HepG2 (cell line): ENCODE measurements at regions not wholly inside any gene's neighbourhood (a gene's known extent, or its start where the extent isn't known, plus 50 kb on each side); places are given as distances from the start of the nearest gene placed in this dataset.
A peak's percentile ranks its signal among the peaks of the same experiment; 100 is the strongest.

ENCODE experiments used
- ATAC-seq: fragments of 200-7000 bp; cut with Tn5 transposase; 3 replicates; pipeline ENCODE4 v1.9.1; 2020; ENCODE audit warnings: mild to moderate bottlenecking, moderate library complexity
- BruUV-seq: library from RNA; stranded (reverse); fragments of 400-500 nt; replicated peaks from 2 replicates; lab custom pipeline; 2021; lab: Mats Ljungman, UMichigan
- CTCF ChIA-PET: fragments of 300-600 bp; formaldehyde crosslinking; extraction: SDS; loops from one replicate; lab custom pipeline; 2021; ENCODE audit warnings: low total read pairs, inconsistent platforms, low intra/inter-chr PET ratio; lab: Yijun Ruan, JAX
- POLR2A ChIA-PET: fragments of 350-600 bp; sonication (Branson Sonifier 250); formaldehyde crosslinking; loops from one replicate; lab custom pipeline; 2020; ENCODE audit warnings: antibody characterized with exemption, inconsistent platforms; lab: Yijun Ruan, JAX
- DNase-seq: peaks from one replicate; pipeline ENCODE4 v3.0.0-alpha.2; 2015; ENCODE audit warnings: low spot score
- FAIRE-seq: peaks from 3 replicates; lab custom pipeline; 2011; peaks lifted over from hg19 to GRCh38; lab: Jason Lieb, UNC
- H2AFZ ChIP-seq: one replicate; pipeline ENCODE4 v1.6.1; 2011; ENCODE audit warnings: low read length, inconsistent platforms
- H3K27ac ChIP-seq: fragments of 300-600 bp; 3 replicates; pipeline ENCODE4 v1.8.0; 2011; ENCODE audit warnings: mixed run types, mild to moderate bottlenecking, mixed read lengths, low read length, inconsistent platforms; ENCODE audit not compliant: insufficient read depth; ENCODE audit errors: extremely low read length
- H3K27me3 ChIP-seq, 2 experiments: fragments of 200-600 bp in 1 of 2; 2 replicates in 1 of 2; 3 replicates in 1 of 2; pipeline versions ENCODE4 v1.6.0 to v1.8.0; 2011; ENCODE audit warnings: low read length in 2 of 2, mild to moderate bottlenecking in 2 of 2, moderate library complexity in 2 of 2, inconsistent platforms in 1 of 2; ENCODE audit not compliant: insufficient read depth in 2 of 2, control insufficient read depth in 1 of 2
- H3K36me3 ChIP-seq, 2 experiments: fragments of 200-600 bp in 1 of 2; replicated peaks in 1 of 2; 2 replicates in 1 of 2; 3 replicates in 1 of 2; pipeline versions ENCODE4 v1.5.1 to v1.8.0; 2011; ENCODE audit warnings: low read length in 2 of 2, inconsistent platforms in 1 of 2; ENCODE audit not compliant: insufficient read depth in 2 of 2, control insufficient read depth in 1 of 2
- H3K4me1 ChIP-seq: 2 replicates; pipeline ENCODE4 v1.5.1; 2012; ENCODE audit warnings: low read length, inconsistent platforms; ENCODE audit not compliant: insufficient read depth
- H3K4me2 ChIP-seq: 2 replicates; pipeline ENCODE4 v1.6.0; 2011; ENCODE audit warnings: low read depth, low read length, inconsistent platforms
- H3K4me3 ChIP-seq, 3 experiments: fragments of 200-600 bp in 1 of 3; sonication (generic), shearing (Covaris generic) in 1 of 3; replicated peaks in 1 of 3; 2 replicates each; pipeline ENCODE4 v1.5.1; 2011 to 2016; ENCODE audit warnings: low read length in 3 of 3, inconsistent platforms in 2 of 3, low read depth in 2 of 3, mild to moderate bottlenecking in 2 of 3, control low read depth in 1 of 3, mixed read lengths in 1 of 3; ENCODE audit not compliant: insufficient read depth in 1 of 3
- H3K79me2 ChIP-seq: one replicate; pipeline ENCODE4 v1.6.1; 2011; ENCODE audit warnings: low read length, inconsistent platforms; ENCODE audit not compliant: insufficient read depth
- H3K9ac ChIP-seq: 2 replicates; pipeline ENCODE4 v1.6.0; 2011; ENCODE audit warnings: mild to moderate bottlenecking, low read depth, low read length, inconsistent platforms; ENCODE audit not compliant: insufficient read depth
- H3K9me3 ChIP-seq: 2 replicates; pipeline ENCODE4 v1.5.1; 2012; ENCODE audit warnings: mild to moderate bottlenecking, low read length
- H4K20me1 ChIP-seq: 2 replicates; pipeline ENCODE4 v1.6.0; 2011; ENCODE audit warnings: inconsistent platforms, mild to moderate bottlenecking, low read length, moderate library complexity; ENCODE audit not compliant: insufficient read depth
- FOSL1 ChIP-seq: sonication (generic); formaldehyde crosslinking; IDR thresholded peaks from 2 replicates; pipeline ENCODE4 v1.9.0; 2021; ENCODE audit warnings: missing genetic modification reagents, borderline replicate concordance
- GATA4 ChIP-seq: sonication (generic); IDR thresholded peaks from 2 replicates; pipeline ENCODE4 v1.6.1; 2016; ENCODE audit warnings: antibody characterized with exemption, low read depth, borderline replicate concordance
- IKZF4 ChIP-seq: sonication (generic); formaldehyde crosslinking; IDR thresholded peaks from 2 replicates; pipeline ENCODE4 v1.5.1; 2020; ENCODE audit warnings: borderline replicate concordance, mild to moderate bottlenecking, low read depth, missing genetic modification reagents; ENCODE audit errors: not compliant biosample characterization
- ISX ChIP-seq: sonication (generic); formaldehyde crosslinking; conservative IDR thresholded peaks from 2 replicates; pipeline ENCODE4 v1.5.0; 2020; ENCODE audit warnings: missing genetic modification reagents
- NAIF1 ChIP-seq: sonication (generic); formaldehyde crosslinking; IDR thresholded peaks from 2 replicates; pipeline ENCODE4 v1.5.0; 2020; ENCODE audit warnings: mild to moderate bottlenecking, missing genetic modification reagents, borderline replicate concordance
- PATZ1 ChIP-seq: sonication (generic); formaldehyde crosslinking; IDR thresholded peaks from 2 replicates; pipeline ENCODE4 v1.4.0; 2020; ENCODE audit warnings: missing genetic modification reagents
- PAX8 ChIP-seq: sonication (generic); formaldehyde crosslinking; IDR thresholded peaks from 2 replicates; pipeline ENCODE4 v1.8.0; 2022; ENCODE audit warnings: mild to moderate bottlenecking, missing genetic modification reagents, borderline replicate concordance
- PPARG ChIP-seq: conservative IDR thresholded peaks from 2 replicates; pipeline ENCODE4 v1.6.1; 2016; ENCODE audit warnings: missing biosample characterization, missing genetic modification reagents
- RFX1 ChIP-seq: fragments of 450-650 bp; IDR thresholded peaks from 2 replicates; pipeline ENCODE4 v1.6.1; 2017
- RNF2 ChIP-seq: fragments of 450-650 bp; conservative IDR thresholded peaks from 2 replicates; pipeline ENCODE4 v1.6.1; 2016; ENCODE audit warnings: low read depth
- SOX13 ChIP-seq, 3 experiments: fragments of 450-650 bp in 1 of 3; sonication (generic) in 1 of 3; formaldehyde crosslinking in 1 of 3; IDR thresholded peaks in 2 of 3; conservative IDR thresholded peaks in 1 of 3; 2 replicates each; pipeline versions ENCODE4 v1.5.0 to v1.6.1; 2016 to 2020; ENCODE audit warnings: antibody characterized with exemption in 1 of 3, mild to moderate bottlenecking in 1 of 3, missing compliant biosample characterization in 1 of 3, missing genetic modification reagents in 1 of 3, moderate library complexity in 1 of 3
- TBL1XR1 ChIP-seq: fragments of 150-350 bp; IDR thresholded peaks from 2 replicates; pipeline ENCODE4 v1.6.1; 2014; ENCODE audit warnings: borderline replicate concordance, low read length; ENCODE audit not compliant: partially characterized antibody
- TCF12 ChIP-seq, 2 experiments: fragments of 450-650 bp in 1 of 2; sonication (generic) in 1 of 2; formaldehyde crosslinking in 1 of 2; IDR thresholded peaks; 2 replicates each; pipeline versions ENCODE4 v1.6.1 to v1.8.0; 2017 to 2022; ENCODE audit warnings: antibody characterized with exemption in 1 of 2, mild to moderate bottlenecking in 1 of 2, missing genetic modification reagents in 1 of 2, moderate library complexity in 1 of 2
- ZMYM3 ChIP-seq: sonication (generic); formaldehyde crosslinking; IDR thresholded peaks from 2 replicates; pipeline ENCODE4 v1.5.1; 2020; ENCODE audit warnings: mild to moderate bottlenecking, missing genetic modification reagents
- ZNF557 ChIP-seq: sonication (generic); formaldehyde crosslinking; IDR thresholded peaks from 2 replicates; pipeline ENCODE4 v1.4.0; 2020; ENCODE audit warnings: missing genetic modification reagents
- ZNF562 ChIP-seq: sonication (generic); formaldehyde crosslinking; IDR thresholded peaks from 2 replicates; pipeline ENCODE4 v1.8.0; 2022; ENCODE audit warnings: missing genetic modification reagents, borderline replicate concordance
- ZNF605 ChIP-seq: sonication (generic); formaldehyde crosslinking; IDR thresholded peaks from 2 replicates; pipeline ENCODE4 v1.8.0; 2022; ENCODE audit warnings: mild to moderate bottlenecking, missing genetic modification reagents
- WGBS: methylation state at CpG from one replicate; pipeline ENCODE4 v1.1.6; 2017; ENCODE audit warnings: low lambda C conversion rate; 5-methylcytosine and 5-hydroxymethylcytosine counted together
- in situ Hi-C: cut with HindIII; loops from 2 replicates; pipeline ENCODE4 v1.10.0; 2017; ENCODE audit warnings: low pct_unique_long_range_greater_than_20kb; ENCODE audit not compliant: extremely low pct_ligation_motif_present
- intact Hi-C: fragments of 100-400 bp; cut with micrococcal nuclease; formaldehyde crosslinking; loops from one replicate; pipeline ENCODE4 v1.10.0; 2022; ENCODE audit not compliant: unreplicated experiment
- TF ChIP-seq, protein P1 (sequence below): sonication (generic); formaldehyde crosslinking; IDR thresholded peaks from 2 replicates; pipeline ENCODE4 v1.4.0; 2020; ENCODE audit warnings: low read depth, missing genetic modification reagents
- TF ChIP-seq, protein P2 (sequence below): sonication (generic); formaldehyde crosslinking; IDR thresholded peaks from 2 replicates; pipeline ENCODE4 v1.4.0; 2020; ENCODE audit warnings: mild to moderate bottlenecking, missing genetic modification reagents

DNA sequence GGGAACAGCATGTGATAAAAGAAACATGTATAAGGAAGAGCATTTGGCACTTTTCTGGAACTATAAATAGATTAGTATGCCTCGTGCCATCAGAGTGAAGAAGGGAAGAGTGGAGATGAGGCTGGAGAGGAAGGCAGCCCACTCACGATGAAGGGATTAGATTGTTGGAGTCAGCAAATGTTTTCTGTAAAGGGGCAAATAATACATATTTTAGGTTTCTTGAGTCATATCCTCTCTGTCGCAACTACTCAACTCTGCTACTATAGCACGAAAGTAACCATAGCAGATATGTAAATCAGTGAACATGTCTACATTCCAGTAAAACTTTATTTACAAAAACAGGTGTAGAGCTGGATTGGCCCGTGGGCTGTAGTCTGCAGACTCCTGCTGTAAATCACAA, 147.8 kb downstream of the TENT5C start:
- in situ Hi-C loops: no loop called here
- intact Hi-C loops: loop anchor here (2.0 kb wide), 1 partner anchor 43 kb away; no protein-coding TSS in a partner anchor
- FAIRE-seq: no peak

More for the DNA sequence above, 147.8 kb downstream of the TENT5C start:
- no TSS peak for BruUV-seq
- Histone ChIP-seq H3K4me3 (no peak overlapping the region), H3K4me1 (peaks cover 24% of the 10 kb centered on the region), H3K79me2 (no peaks in the 10 kb centered on the region), H3K4me2 (peak overlapping the region; percentile 61), H3K27me3 (peaks cover 5 to 30% of the 10 kb centered on the region in 2 experiments; a peak in 3 of 5 replicates), H3K9ac (no peak overlapping the region), H3K36me3 (no peaks in the 10 kb centered on the region), H4K20me1 (no peaks in the 10 kb centered on the region), H2AFZ (no peak overlapping the region), H3K9me3 (no peaks in the 10 kb centered on the region), H3K27ac (no peak overlapping the region)
- TF ChIP-seq NAIF1 (CRISPR knock-in tag): no peak
- TF ChIP-seq TBL1XR1: no peak
- no peak for TF ChIP-seq RFX1
- TF ChIP-seq TCF12 (IDR thresholded peaks at IDR 0.05): no peak
- no peak for TF ChIP-seq TCF12 (CRISPR knock-in tag; IDR thresholded peaks at IDR 0.05)
- no peak for TF ChIP-seq ZNF605
- no peak for TF ChIP-seq FOSL1 (CRISPR knock-in tag)
- TF ChIP-seq PPARG: no peak
- TF ChIP-seq, protein P1, sequence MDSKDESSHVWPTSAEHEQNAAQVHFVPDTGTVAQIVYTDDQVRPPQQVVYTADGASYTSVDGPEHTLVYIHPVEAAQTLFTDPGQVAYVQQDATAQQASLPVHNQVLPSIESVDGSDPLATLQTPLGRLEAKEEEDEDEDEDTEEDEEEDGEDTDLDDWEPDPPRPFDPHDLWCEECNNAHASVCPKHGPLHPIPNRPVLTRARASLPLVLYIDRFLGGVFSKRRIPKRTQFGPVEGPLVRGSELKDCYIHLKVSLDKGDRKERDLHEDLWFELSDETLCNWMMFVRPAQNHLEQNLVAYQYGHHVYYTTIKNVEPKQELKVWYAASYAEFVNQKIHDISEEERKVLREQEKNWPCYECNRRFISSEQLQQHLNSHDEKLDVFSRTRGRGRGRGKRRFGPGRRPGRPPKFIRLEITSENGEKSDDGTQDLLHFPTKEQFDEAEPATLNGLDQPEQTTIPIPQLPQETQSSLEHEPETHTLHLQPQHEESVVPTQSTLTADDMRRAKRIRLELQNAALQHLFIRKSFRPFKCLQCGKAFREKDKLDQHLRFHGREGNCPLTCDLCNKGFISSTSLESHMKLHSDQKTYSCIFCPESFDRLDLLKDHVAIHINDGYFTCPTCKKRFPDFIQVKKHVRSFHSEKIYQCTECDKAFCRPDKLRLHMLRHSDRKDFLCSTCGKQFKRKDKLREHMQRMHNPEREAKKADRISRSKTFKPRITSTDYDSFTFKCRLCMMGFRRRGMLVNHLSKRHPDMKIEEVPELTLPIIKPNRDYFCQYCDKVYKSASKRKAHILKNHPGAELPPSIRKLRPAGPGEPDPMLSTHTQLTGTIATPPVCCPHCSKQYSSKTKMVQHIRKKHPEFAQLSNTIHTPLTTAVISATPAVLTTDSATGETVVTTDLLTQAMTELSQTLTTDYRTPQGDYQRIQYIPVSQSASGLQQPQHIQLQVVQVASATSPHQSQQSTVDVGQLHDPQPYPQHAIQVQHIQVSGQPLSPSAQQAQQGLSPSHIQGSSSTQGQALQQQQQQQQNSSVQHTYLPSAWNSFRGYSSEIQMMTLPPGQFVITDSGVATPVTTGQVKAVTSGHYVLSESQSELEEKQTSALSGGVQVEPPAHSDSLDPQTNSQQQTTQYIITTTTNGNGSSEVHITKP (CRISPR knock-in tag): no peak
- TF ChIP-seq ISX (CRISPR knock-in tag): no peak
- no peak for TF ChIP-seq IKZF4 (CRISPR knock-in tag)
- no peak for TF ChIP-seq ZNF562 (CRISPR knock-in tag)
- no peak for TF ChIP-seq GATA4
- TF ChIP-seq RNF2: no peak
- TF ChIP-seq, protein P2, sequence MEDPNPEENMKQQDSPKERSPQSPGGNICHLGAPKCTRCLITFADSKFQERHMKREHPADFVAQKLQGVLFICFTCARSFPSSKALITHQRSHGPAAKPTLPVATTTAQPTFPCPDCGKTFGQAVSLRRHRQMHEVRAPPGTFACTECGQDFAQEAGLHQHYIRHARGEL: no peak
- no peak for TF ChIP-seq PATZ1 (CRISPR knock-in tag)
- TF ChIP-seq ZNF557 (CRISPR knock-in tag): no peak
- TF ChIP-seq SOX13 (IDR thresholded peaks at IDR 0.05): no peak
- TF ChIP-seq SOX13 (CRISPR knock-in tag; conservative IDR thresholded peaks at IDR 0.05 in 1 of 2, IDR thresholded peaks at IDR 0.05 in 1 of 2): no peak
- no peak for TF ChIP-seq ZMYM3 (CRISPR knock-in tag)
- no peak for TF ChIP-seq PAX8 (CRISPR knock-in tag)
- no peak for DNase-seq
- CTCF ChIA-PET: interaction anchor here (1.5 to 1.6 kb wide), 2 partner anchors 43 to 142 kb away, joined by 4 to 8 read pairs; no protein-coding TSS in a partner anchor
- POLR2A ChIA-PET: no interaction called here
- ATAC-seq: no peak
- 14% methylated on average over 5 of the region's 5 CpGs for WGBS
